Stimulated activated CD4-positive, alpha-beta T cell treated with anti-CD3 and anti-CD28 coated beads, TNF-alpha, amount 100 ng/mL, for 4 hours (primary cell): ENCODE measurements at regions not wholly inside any gene's neighbourhood (a gene's known extent, or its start where the extent isn't known, plus 50 kb on each side); places are given as distances from the start of the nearest gene placed in this dataset.
"Not testable (repeated sequence)": the region's sequence is repeated elsewhere in the genome, so short reads cannot be mapped to it uniquely, and the experiment has no call there.

Source experiments
- DNase-seq, 3 experiments: peaks; one replicate each; pipeline ENCODE4 v3.0.0-alpha.2; 2020; ENCODE audit warnings: low read depth in 3 of 3

GRCh38 chr4:155592179-155592937, 74.3 kb upstream of the GUCY1A1 start:
- no peak for DNase-seq

DNA sequence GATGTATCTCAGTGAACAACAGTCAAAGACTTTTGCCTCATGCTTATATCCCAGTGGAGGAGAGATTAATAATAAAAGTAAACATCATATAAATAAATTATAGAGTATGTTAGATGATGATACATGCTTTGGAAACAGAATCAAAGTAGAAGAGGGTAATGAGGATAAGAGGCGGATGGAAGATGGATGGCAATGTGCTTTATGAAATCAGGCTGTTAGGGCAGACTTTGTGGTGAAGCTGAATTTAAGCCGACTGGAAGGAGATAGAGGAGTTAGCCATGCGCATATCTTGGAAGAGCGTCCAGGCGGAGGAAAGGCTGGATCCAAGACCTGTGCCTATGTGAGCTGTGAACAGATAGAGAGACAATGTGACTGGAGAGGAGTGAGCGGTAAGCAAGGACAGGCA, 74.9 kb upstream of the GUCY1A1 start:
- DNase-seq: no peak

DNA sequence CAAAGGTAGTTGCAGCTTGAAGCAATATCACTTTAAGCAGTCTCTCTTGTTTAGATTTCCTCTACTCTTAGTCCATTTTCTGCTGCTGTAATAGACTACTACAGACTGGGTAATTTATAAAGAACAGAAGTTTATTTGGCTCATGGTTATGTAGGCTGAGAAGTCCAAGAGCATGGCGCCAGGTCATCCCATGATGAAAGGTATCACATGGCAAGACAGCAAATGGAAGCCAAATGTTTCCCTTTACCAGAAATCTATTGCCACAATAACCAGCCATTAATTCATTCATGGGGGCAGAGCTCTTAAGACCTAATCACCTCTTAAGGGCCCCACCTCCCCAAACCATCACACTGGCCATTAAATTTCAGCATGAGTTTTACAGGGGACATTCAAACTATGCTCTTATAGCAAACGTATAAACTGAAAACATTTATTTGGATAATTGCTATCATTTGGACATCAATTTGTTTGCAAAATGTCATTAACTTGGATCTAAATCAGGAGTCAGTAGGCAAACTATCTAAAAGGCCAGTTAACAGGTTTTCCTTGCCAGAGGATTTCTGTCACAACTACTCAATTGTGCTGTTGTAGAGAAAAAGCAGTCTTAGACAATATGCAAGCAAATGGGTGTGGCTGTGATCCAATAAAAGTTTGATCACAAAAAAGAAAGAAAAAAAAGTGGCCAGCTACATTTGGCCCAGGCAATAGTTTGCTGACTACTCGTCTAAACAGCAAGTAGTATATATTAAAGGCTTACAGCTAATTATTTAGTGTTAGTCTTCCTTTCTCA, 75.7 kb upstream of the GUCY1A1 start:
- DNase-seq: no peak

GRCh38 chr4:155588437-155588836, 78.2 kb upstream of the GUCY1A1 start:
- DNase-seq: no peak

- DNase-seq: no peak
Measured at GRCh38 chr4:155587766-155588165, 78.9 kb upstream of the GUCY1A1 start.

DNA sequence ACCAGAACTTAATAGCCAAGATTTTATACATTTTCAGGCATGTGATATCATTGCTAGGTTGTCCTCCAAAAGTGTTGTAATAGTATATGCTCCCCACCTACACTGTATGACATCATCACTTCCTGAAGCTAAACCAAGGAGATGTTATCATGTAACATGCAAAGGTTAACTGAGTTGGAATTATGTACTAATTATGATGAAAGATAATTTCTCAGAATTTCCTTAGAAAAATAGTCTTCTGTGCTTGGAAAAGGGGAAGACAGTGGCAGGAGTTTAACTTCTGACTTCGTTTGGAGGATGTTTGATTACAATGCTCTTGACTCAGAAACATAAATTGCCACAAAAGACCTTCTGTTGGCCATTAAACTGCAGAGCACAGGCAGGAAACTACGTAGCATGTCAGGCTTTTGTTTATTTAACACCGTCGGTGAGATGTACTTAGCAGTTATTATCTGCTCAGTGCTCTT, 83.6 kb upstream of the GUCY1A1 start:
- DNase-seq: no peak

DNA sequence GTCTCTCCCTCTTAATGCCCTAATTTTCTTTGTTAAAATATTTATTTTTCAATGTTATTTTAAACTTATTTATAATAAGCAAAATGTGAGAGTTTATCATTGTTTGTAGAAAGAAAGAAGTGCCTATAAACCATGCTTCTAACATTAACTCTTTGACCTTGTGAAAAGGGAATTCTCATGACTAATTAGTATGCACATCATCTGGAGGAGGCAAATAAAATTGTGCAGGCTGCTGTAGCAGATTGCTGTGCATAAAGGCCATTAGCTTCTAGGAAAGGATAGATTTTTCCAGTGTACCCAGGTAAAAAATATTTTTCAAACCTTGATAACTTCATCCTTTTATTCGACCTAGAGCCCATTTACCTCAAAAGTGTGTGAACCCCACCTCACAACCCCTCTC, 84.6 kb upstream of the GUCY1A1 start:
- DNase-seq: no peak

DNA sequence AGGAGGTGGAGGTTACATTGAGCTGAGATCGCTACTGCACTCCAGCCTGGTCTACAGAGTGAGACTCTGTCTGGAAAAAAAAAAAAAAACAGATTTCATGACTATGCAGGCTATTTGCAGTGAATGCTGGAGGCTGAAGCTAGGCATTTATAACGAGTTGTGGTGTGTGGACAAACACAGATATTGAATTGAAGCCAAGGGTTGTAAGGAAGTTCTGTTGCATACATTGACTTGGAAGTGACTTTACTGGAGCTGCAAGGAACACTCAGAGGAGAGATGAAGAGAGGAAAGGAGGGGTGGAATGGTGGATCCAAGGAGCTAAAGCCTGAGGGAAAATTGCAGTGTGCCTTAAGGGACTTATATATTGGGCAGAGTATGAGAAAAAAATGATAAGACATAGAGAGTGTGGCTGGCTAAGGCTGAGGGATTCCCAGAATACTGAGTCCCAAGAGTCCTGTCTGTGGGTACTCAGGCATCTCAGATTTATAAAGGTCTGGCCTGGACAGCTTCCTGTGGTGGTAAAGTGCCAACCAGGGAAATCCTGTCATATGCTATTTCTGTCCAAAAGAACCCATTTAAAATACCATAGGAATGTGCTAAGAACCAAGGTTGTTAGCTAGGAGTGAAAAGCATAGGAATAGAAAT, 87.8 kb upstream of the GUCY1A1 start:
- DNase-seq: no peak

DNA sequence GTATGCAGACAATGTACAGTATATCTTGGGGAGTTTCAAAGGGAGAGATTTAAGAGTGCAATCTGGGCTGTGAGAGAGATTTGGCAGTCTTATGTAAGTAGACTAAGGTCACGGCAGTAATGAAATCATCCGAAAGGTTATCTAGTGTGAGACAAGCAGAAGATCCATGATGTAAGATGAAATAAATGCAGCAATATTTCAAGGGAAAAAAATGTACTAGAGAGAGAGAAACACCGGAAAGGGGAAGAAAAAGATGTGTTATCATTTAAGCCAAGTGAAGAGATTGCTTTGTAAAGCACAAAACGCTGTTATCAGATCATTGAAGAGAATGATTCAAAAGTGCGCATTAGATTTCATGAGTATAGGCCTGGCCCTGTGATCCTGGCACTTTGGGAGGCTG, 88.4 kb upstream of the GUCY1A1 start:
- DNase-seq: no peak

DNA sequence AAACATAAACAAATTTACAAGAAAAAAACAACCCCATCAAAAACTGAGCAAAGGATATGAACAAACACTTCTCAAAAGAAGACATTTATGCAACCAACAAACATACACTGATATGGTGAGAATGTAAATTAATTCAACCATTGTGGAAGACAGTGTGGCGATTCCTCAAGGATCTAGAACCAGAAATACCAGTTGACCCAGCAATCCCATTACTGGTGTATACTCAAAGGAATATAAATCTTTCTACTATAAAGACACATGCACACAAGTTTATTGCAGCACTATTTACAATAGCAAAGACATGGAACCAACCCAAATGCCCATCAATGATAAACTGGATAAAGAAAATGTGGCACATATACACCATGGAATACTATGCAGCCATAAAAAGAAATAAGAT, 92.3 kb upstream of the GUCY1A1 start:
- DNase-seq: not testable (repeated sequence)

DNA sequence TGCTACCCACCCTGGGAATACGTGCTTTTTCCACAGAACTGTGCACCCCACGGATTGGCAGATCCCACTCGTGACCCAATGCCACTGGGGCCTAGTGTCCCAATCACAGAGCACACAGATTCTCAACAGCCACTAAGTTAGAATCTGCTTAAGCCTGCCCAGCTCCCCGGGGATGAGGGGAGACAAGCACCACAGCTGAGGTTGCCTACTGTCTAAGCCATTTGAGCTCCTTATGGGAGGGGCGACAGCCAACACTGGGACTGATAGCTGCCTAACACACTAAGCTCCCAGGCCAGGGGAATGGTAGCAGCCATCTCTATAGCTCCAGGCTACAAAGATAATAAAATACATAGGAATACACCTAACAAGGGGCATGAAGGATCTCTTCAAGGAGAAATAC, 93.5 kb upstream of the GUCY1A1 start:
- DNase-seq: no peak

DNA sequence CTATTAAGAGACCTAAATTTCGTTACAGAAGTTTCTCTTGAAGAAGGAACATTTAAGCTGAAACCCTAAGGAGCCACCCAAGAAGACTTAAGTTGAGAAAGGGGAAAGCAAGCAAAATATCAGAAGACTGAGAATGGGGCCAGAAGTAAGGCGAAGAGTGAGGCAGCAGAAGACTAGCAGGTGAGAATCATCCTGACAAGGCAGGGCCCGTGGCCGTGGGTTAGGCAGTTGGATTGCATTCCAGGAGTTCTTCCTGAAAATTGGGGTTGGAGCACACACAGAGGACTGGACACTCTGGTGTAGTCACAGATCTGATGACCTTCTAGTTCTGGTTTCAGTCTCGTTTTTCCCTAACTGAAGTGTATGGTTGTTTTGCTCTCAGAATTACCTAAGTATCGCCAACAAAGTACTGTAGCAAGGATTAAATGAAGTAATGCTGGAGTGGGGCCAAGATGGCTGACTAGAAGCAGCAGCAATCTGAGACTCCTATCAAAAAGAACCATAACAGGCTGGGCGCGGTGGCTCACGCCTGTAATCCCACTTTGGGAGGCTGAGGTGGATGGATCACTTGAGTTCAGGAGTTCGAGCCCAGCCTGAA, 94.4 kb upstream of the GUCY1A1 start:
- no peak for DNase-seq

DNA sequence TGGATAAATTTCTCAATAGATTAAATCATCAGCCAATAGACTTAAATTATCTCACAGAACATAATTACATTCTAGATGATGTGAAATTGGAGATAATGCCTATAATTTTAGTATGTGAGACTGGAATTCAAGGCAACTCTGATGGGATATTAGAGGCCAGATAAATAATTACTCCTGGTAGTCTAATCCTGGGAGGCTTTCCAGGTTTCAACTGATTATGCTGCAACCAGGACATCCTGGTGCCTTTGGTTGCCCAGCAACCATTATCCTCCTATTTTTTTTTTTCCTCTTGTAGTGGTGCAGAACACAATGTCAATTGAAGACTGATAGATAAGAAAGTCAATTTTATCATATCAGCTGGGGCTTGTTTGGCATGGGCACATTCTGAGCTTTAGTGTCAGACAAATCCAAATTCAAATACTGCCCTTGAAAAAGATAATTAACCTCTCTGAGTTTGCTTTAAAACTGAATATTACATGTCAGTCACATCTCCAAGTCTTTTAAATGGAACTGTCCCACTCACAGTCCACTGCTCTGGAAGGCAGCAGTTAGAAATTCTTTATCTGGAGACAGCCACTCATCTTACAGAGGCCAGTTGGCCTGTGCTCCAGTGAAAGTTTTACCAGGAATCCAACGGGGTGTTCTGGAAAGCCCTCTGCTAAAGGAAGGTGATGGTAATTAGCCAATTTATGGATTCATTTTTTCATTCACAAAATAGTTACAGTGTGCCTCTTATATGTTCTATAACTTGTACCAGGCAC, 95.3 kb upstream of the GUCY1A1 start:
- DNase-seq: no peak

- DNase-seq: no peak
Measured at GRCh38 chr4:155570661-155571060, 96.0 kb upstream of the GUCY1A1 start.

- no peak for DNase-seq
Measured at GRCh38 chr4:155569960-155570515, 96.6 kb upstream of the GUCY1A1 start.

DNA sequence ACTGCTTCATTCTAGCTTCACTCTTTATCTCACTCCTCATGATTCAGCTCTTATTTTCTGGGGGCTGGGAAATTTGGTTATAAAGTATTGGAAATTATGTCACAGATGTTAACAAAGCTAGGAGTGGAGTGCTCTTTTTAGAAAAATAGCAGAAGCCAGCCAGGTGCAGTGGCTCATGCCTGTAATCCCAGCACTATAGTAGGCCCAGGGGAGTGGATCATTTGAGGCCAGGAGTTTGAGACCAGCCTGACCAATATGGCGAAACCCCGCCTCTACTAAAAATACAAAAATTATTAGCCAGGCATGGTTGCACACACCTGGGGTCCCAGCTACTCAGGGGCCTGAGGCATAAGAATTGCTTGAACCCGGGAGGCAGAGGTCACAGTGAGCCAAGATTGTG, 97.2 kb upstream of the GUCY1A1 start:
- DNase-seq: no peak

- no peak for DNase-seq
Measured at GRCh38 chr4:155568641-155569220, 97.9 kb upstream of the GUCY1A1 start.

- DNase-seq: no peak
Measured at GRCh38 chr4:155566354-155566753, 100.3 kb upstream of the GUCY1A1 start.

DNA sequence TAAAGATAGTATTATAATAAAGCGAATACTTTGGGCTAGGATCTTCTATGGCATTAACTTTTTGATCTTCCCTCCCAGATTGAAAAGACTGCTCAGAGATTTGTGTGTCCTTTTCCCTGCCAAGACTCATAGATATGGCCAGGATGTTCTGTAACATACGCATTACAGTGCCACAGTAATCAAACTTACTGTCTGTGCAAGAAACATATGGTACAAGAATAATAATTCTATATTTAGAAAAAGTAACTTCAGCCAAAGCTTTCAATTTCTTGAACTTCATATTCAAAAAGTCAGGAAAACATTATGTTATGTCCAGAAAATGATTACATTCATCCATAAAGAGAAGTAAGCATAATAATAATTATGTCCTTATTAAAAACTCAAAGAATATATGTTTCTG, 100.9 kb upstream of the GUCY1A1 start:
- no peak for DNase-seq

DNA sequence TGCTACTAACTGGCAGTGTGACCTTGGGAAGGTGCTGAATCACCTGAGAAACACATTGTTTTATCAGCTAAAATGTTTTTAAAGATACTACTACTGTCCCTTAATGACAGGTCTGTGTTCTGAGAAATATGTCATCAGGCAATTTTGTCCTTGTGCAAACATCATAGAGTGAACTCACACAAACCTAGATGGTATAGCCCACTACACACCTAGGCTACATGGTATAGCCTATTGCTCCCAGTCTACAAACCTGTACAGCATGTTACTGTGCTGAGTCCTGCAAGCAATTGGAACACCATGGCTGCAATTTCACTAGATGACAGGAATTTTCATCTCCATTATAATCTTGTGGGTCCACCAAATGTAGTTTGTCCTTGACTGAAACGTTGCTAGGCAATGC, 101.3 kb upstream of the GUCY1A1 start:
- no peak for DNase-seq

- DNase-seq: no peak
Measured at GRCh38 chr4:155564880-155565279, 101.8 kb upstream of the GUCY1A1 start.
